ENCODE measurements at regions not wholly inside any gene's neighbourhood (a gene's known extent, or its start where the extent isn't known, plus 50 kb on each side); places are given as distances from the start of the nearest gene placed in this dataset.

DNA sequence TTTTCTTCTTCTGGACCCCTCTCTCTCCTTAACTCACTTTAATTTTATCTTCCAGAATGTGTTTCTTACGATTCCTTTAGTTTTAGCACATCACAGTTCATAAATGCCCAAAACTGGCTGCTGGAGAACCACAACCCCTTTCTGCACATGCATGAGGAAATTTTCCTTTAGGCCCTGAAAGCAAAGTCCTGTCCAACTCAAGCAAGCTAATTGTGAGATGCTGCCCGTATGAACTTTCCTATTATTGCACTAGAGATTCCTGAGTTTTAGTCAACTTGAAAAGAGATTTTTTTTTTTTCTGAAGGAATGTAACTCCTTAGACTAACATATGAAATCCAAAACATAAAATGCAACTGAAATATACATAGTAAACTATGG lies 52.1 kb upstream of the DAB2 start:
- TF ChIP-seq, protein P1, sequence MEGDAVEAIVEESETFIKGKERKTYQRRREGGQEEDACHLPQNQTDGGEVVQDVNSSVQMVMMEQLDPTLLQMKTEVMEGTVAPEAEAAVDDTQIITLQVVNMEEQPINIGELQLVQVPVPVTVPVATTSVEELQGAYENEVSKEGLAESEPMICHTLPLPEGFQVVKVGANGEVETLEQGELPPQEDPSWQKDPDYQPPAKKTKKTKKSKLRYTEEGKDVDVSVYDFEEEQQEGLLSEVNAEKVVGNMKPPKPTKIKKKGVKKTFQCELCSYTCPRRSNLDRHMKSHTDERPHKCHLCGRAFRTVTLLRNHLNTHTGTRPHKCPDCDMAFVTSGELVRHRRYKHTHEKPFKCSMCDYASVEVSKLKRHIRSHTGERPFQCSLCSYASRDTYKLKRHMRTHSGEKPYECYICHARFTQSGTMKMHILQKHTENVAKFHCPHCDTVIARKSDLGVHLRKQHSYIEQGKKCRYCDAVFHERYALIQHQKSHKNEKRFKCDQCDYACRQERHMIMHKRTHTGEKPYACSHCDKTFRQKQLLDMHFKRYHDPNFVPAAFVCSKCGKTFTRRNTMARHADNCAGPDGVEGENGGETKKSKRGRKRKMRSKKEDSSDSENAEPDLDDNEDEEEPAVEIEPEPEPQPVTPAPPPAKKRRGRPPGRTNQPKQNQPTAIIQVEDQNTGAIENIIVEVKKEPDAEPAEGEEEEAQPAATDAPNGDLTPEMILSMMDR (conservative IDR thresholded peaks at IDR 0.05): no peak
- no peak for TF ChIP-seq ZFX (IDR thresholded peaks at IDR 0.05)
